MCF 10A (cell line): ENCODE measurements at regions not wholly inside any gene's neighbourhood (a gene's known extent, or its start where the extent isn't known, plus 50 kb on each side); places are given as distances from the start of the nearest gene placed in this dataset.

Source experiments
- BruUV-seq: library from RNA; stranded (reverse); fragments of 400-500 nt; replicated peaks from 2 replicates; lab custom pipeline; 2021; lab: Mats Ljungman, UMichigan
- CTCF ChIA-PET: fragments of 300-600 bp; sonication (Branson Sonifier 250); formaldehyde crosslinking; extraction: SDS; loops from one replicate; lab custom pipeline; 2021; ENCODE audit warnings: antibody characterized with exemption, inconsistent platforms; lab: Yijun Ruan, JAX
- POLR2A ChIA-PET: fragments of 300-600, 350-650 bp; sonication (Branson Sonifier 250); formaldehyde crosslinking; extraction: SDS; loops from one replicate; lab custom pipeline; 2020; ENCODE audit warnings: antibody characterized with exemption, inconsistent platforms; lab: Yijun Ruan, JAX
- DNase-seq: peaks from one replicate; pipeline ENCODE4 v3.0.0-alpha.2; 2018; ENCODE audit not compliant: unreplicated experiment
- H3K27ac Mint-ChIP-seq: one replicate; pipeline ENCODE4 v1.8.0; 2022; ENCODE audit warnings: mild to moderate bottlenecking, low read depth, mixed read lengths; ENCODE audit not compliant: unreplicated experiment
- H3K27me3 Mint-ChIP-seq: one replicate; pipeline ENCODE4 v1.8.0; 2022; ENCODE audit warnings: mixed read lengths; ENCODE audit not compliant: insufficient read depth, unreplicated experiment
- H3K36me3 Mint-ChIP-seq: one replicate; pipeline ENCODE4 v1.8.0; 2022; ENCODE audit warnings: mild to moderate bottlenecking, moderate library complexity, mixed read lengths; ENCODE audit not compliant: insufficient read depth, unreplicated experiment
- H3K4me1 Mint-ChIP-seq: one replicate; pipeline ENCODE4 v1.8.0; 2022; ENCODE audit warnings: mixed read lengths; ENCODE audit not compliant: insufficient read depth, unreplicated experiment
- H3K4me3 Mint-ChIP-seq: one replicate; pipeline ENCODE4 v1.8.0; 2022; ENCODE audit warnings: mild to moderate bottlenecking, moderate library complexity, mixed read lengths; ENCODE audit not compliant: unreplicated experiment
- H3K9me3 Mint-ChIP-seq: one replicate; pipeline ENCODE4 v1.8.0; 2022; ENCODE audit warnings: mixed read lengths; ENCODE audit not compliant: unreplicated experiment
- intact Hi-C: fragments of 100-400 bp; cut with micrococcal nuclease; formaldehyde crosslinking; loops from 2 replicates; pipeline ENCODE4 v1.14.1; 2022
- TF ChIP-seq, protein P1 (sequence below): fragments of 200-600 bp; IDR thresholded peaks from one replicate; pipeline ENCODE4 v1.8.0; 2022; ENCODE audit warnings: antibody characterized with exemption, mild to moderate bottlenecking; ENCODE audit not compliant: unreplicated experiment

DNA sequence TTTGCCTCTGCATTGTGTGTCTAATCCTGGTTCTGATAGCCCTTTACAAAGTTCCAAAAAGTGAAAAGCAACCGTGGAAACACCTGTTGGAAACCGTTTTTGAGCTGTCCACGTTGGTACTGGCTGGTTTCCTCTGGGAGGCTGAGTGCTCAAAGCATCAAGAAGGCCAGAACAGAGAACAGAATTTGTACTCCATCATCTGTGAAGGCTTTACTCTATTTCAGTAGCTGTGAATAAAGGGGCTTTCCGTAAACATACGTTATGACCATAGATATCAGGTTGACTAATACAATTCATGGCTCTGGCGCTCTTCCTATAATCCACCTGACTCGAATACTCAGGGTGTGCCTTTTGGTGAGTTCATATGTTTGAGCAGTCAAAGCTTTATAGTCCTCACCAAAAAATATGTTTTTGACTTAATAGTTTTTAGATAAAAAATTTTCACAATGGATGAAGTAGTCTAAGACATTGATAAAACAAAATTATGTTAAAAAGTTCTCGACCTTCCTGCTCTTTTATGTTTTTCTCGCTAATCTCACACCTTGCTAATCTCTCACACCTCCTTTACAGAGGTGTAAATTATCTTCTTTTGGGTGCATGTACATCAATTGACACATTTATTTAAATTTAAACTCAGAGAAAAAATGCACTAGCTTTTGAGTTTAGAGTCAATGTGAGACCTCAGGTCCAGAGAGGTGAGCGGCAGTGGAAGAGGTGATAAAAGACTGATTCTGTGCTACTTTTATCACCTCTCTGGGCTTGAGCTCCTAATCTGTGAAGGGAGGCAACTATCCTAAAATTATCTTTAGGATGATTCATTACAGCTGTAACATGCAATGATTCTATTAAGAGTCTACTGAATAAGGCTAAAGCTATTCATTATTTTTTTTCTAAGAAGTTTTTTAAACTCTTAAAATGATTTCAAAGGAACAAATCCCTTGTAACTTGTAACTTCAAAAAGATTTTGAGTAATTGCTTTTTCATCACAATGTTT lies 65.3 kb downstream of the CXCR4 start:
- intact Hi-C loops: no loop called here
- H3K36me3 Mint-ChIP-seq: no peaks in the 10 kb centered on the region
- POLR2A ChIA-PET: no interaction called here
- H3K27ac Mint-ChIP-seq: no peak overlapping the region
- no peaks in the 10 kb centered on the region for H3K27me3 Mint-ChIP-seq
- CTCF ChIA-PET: interaction anchor here (0.5 kb wide), 1 partner anchor 331 kb away, joined by 3 read pairs; no protein-coding TSS in a partner anchor
- H3K4me1 Mint-ChIP-seq: no peaks in the 10 kb centered on the region
- no TSS peak for BruUV-seq
- H3K4me3 Mint-ChIP-seq: no peak overlapping the region
- no peaks in the 10 kb centered on the region for H3K9me3 Mint-ChIP-seq
- no peak for DNase-seq
- TF ChIP-seq, protein P1, sequence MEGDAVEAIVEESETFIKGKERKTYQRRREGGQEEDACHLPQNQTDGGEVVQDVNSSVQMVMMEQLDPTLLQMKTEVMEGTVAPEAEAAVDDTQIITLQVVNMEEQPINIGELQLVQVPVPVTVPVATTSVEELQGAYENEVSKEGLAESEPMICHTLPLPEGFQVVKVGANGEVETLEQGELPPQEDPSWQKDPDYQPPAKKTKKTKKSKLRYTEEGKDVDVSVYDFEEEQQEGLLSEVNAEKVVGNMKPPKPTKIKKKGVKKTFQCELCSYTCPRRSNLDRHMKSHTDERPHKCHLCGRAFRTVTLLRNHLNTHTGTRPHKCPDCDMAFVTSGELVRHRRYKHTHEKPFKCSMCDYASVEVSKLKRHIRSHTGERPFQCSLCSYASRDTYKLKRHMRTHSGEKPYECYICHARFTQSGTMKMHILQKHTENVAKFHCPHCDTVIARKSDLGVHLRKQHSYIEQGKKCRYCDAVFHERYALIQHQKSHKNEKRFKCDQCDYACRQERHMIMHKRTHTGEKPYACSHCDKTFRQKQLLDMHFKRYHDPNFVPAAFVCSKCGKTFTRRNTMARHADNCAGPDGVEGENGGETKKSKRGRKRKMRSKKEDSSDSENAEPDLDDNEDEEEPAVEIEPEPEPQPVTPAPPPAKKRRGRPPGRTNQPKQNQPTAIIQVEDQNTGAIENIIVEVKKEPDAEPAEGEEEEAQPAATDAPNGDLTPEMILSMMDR: no peak

DNA sequence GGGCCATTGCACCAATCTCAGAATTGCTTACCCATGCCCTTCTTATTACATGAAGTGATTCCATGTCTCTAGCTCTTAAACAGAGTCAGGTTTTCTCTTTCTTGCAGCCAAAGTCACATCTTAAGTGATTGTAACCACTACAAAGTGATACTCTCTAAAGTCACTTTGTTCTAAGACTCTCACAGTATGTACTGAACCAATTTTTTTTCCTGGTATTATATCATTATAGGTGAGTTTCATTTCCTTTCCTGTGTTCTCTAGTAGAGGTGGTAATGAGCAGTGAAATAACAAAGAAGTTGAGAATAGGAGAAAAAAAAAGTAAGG lies 66.3 kb upstream of the DARS1 start:
- no peaks in the 10 kb centered on the region for H3K27me3 Mint-ChIP-seq
- H3K4me3 Mint-ChIP-seq: no peak overlapping the region
- no TSS peak for BruUV-seq

DNA sequence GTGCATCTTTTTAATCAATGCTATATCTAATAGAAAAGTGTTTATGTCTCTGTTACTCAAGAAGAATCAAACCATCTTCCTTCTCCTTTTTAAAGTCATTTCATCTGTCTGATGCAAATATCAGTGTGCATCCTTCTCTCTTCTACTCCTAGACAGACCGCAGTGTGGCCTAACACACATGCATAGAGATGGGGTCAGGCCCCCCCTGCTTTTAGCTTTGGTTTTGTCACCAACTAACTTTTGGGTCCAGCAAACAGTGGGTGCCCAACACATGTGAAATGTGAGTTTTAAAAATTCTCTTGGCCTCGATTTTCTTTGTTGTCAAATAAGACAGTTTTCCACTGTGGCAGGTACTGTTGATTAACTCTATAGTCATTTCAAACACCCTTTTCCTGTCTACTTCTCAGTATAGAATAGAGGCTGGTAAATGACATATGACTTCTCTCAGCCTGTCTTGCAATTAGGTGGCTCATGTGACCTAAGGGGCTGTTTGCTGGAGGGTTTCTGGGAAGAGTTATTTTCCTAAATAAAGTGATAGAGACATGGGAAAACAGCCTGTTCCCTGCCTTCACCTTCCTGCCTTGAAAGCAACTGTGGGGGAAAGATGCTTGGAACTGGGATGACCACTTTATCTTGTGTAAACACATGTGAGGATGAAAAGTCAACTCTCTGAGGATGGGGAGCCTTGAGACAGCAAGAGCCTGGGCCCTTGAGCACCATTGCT lies 65.7 kb upstream of the DARS1 start:
- Mint-ChIP-seq H3K4me1 (no peaks in the 10 kb centered on the region), H3K9me3 (no peaks in the 10 kb centered on the region), H3K27me3 (no peaks in the 10 kb centered on the region), H3K4me3 (no peak overlapping the region), H3K36me3 (no peaks in the 10 kb centered on the region), H3K27ac (no peak overlapping the region)
- POLR2A ChIA-PET: no interaction called here
- TF ChIP-seq, protein P1: no peak
- no TSS peak for BruUV-seq
- intact Hi-C loops: no loop called here
- CTCF ChIA-PET: interaction anchor here (0.6 to 0.9 kb wide), 2 partner anchors 325 to 327 kb away, joined by 3 read pairs; no protein-coding TSS in a partner anchor
- DNase-seq: no peak

More for the DNA sequence above, 66.3 kb upstream of the DARS1 start:
- ChIA-PET POLR2A (no interaction called here), CTCF (no interaction called here)
- DNase-seq: no peak
- Mint-ChIP-seq H3K36me3 (no peaks in the 10 kb centered on the region), H3K9me3 (no peaks in the 10 kb centered on the region), H3K27ac (no peak overlapping the region), H3K4me1 (no peaks in the 10 kb centered on the region)
- TF ChIP-seq, protein P1: no peak
- intact Hi-C loops: no loop called here
